CD14-positive monocyte (primary cell): ENCODE measurements at regions not wholly inside any gene's neighbourhood (a gene's known extent, or its start where the extent isn't known, plus 50 kb on each side); places are given as distances from the start of the nearest gene placed in this dataset.

Source experiments
- DNase-seq, 3 donors: peaks; one replicate each; pipeline ENCODE4 v3.0.0-alpha.2; 2011 to 2022
- H2AFZ ChIP-seq: 2 replicates; pipeline ENCODE4 v1.6.0; 2012; ENCODE audit warnings: mild to moderate bottlenecking, low read depth, low read length, inconsistent platforms; ENCODE audit not compliant: insufficient read depth, poor library complexity, severe bottlenecking
- H3K27ac ChIP-seq, 2 donors: 1 replicate in 1 of 2; 2 replicates in 1 of 2; pipeline ENCODE4 v1.5.1; 2012 to 2013; ENCODE audit warnings: low read length in 2 of 2, control low read depth in 1 of 2, inconsistent platforms in 1 of 2, low read depth in 1 of 2, mild to moderate bottlenecking in 1 of 2
- H3K27me3 ChIP-seq, 2 donors: one replicate each; pipeline versions ENCODE4 v1.6.0 to v1.6.1; 2011 to 2013; ENCODE audit warnings: low read length in 2 of 2; ENCODE audit not compliant: control insufficient read depth in 2 of 2, insufficient read depth in 2 of 2
- H3K36me3 ChIP-seq, 2 donors: replicated peaks in 1 of 2; 1 replicate in 1 of 2; 2 replicates in 1 of 2; pipeline versions ENCODE4 v1.5.1 to v1.6.1; 2012 to 2013; ENCODE audit warnings: low read length in 2 of 2, control low read depth in 1 of 2, inconsistent platforms in 1 of 2, mild to moderate bottlenecking in 1 of 2; ENCODE audit not compliant: insufficient read depth in 2 of 2, control insufficient read depth in 1 of 2
- H3K4me1 ChIP-seq, 2 donors: 1 replicate in 1 of 2; 2 replicates in 1 of 2; pipeline versions ENCODE4 v1.5.1 to v1.6.1; 2012 to 2013; ENCODE audit warnings: low read length in 2 of 2, control low read depth in 1 of 2, inconsistent platforms in 1 of 2, mild to moderate bottlenecking in 1 of 2, moderate library complexity in 1 of 2; ENCODE audit not compliant: insufficient read depth in 2 of 2, control insufficient read depth in 1 of 2
- H3K4me2 ChIP-seq: replicated peaks from 2 replicates; pipeline ENCODE3; 2012; ENCODE audit warnings: low read length, moderate library complexity, mild to moderate bottlenecking; ENCODE audit not compliant: poor library complexity, severe bottlenecking; ENCODE audit errors: extremely low read depth
- H3K4me3 ChIP-seq, 3 experiments: fragments of 200-600 bp in 1 of 3; sonication (generic) in 1 of 3; replicated peaks in 1 of 3; 1 replicate in 2 of 3; 2 replicates in 1 of 3; pipeline ENCODE4 v1.5.1; 2011 to 2013; ENCODE audit warnings: low read length in 3 of 3, mild to moderate bottlenecking in 3 of 3, control low read depth in 2 of 3, low read depth in 2 of 3, inconsistent platforms in 1 of 3, moderate library complexity in 1 of 3
- H3K79me2 ChIP-seq: 2 replicates; pipeline ENCODE4 v1.6.0; 2012; ENCODE audit warnings: mild to moderate bottlenecking, control low read depth, inconsistent platforms, low read length, moderate library complexity; ENCODE audit not compliant: insufficient read depth
- H3K9ac ChIP-seq: 2 replicates; pipeline ENCODE4 v1.6.0; 2017; ENCODE audit warnings: low read length, mild to moderate bottlenecking; ENCODE audit not compliant: insufficient read depth, poor library complexity, severe bottlenecking
- H3K9me3 ChIP-seq, 2 donors: replicated peaks in 1 of 2; 1 replicate in 1 of 2; 2 replicates in 1 of 2; pipeline versions ENCODE4 v1.5.1 to v1.6.1; 2012 to 2013; ENCODE audit warnings: low read length in 2 of 2, control low read depth in 1 of 2; ENCODE audit not compliant: control insufficient read depth in 1 of 2, insufficient read depth in 1 of 2
- H4K20me1 ChIP-seq: 2 replicates; pipeline ENCODE4 v1.6.0; 2012; ENCODE audit warnings: mild to moderate bottlenecking, low read length, control low read depth, moderate library complexity; ENCODE audit not compliant: insufficient read depth
- H3K27ac Mint-ChIP-seq, 7 donors: one replicate each; pipeline ENCODE4 v1.8.0; 2020; ENCODE audit warnings: mild to moderate bottlenecking in 7 of 7, mixed read lengths in 7 of 7, moderate library complexity in 6 of 7, inconsistent platforms in 2 of 7
- H3K27me3 Mint-ChIP-seq, 3 donors: one replicate each; pipeline ENCODE4 v1.8.0; 2021 to 2022; ENCODE audit warnings: low read depth in 3 of 3, mild to moderate bottlenecking in 3 of 3, mixed read lengths in 3 of 3, moderate library complexity in 3 of 3, inconsistent platforms in 1 of 3
- H3K36me3 Mint-ChIP-seq, 2 donors: one replicate each; pipeline ENCODE4 v1.8.0; 2020; ENCODE audit warnings: mixed read lengths in 2 of 2, inconsistent platforms in 1 of 2, mild to moderate bottlenecking in 1 of 2
- H3K4me1 Mint-ChIP-seq: one replicate; pipeline ENCODE4 v1.8.0; 2020; ENCODE audit warnings: mild to moderate bottlenecking, mixed read lengths
- H3K4me3 Mint-ChIP-seq, 2 donors: one replicate each; pipeline ENCODE4 v1.8.0; 2020; ENCODE audit warnings: mild to moderate bottlenecking in 2 of 2, mixed read lengths in 2 of 2, moderate library complexity in 1 of 2
- H3K9me3 Mint-ChIP-seq, 7 donors: one replicate each; pipeline ENCODE4 v1.8.0; 2020 to 2022; ENCODE audit warnings: mixed read lengths in 7 of 7, mild to moderate bottlenecking in 6 of 7, moderate library complexity in 6 of 7, inconsistent platforms in 2 of 7
- CTCF ChIP-seq: fragments of 200-600 bp; IDR thresholded peaks from one replicate; pipeline ENCODE4 v1.8.0; 2022; ENCODE audit warnings: antibody characterized with exemption, mild to moderate bottlenecking
- WGBS: methylation state at CpG from one replicate; pipeline ENCODE4 v1.1.5; 2013; ENCODE audit warnings: missing lambda C conversion rate; ENCODE audit not compliant: insufficient coverage; 5-methylcytosine and 5-hydroxymethylcytosine counted together
- intact Hi-C, 2 donors: fragments of 100-400 bp; cut with micrococcal nuclease; formaldehyde crosslinking; loops; one replicate each; pipeline versions ENCODE4 v1.15.0 to v1.15.1; 2023

GRCh38 chr20:6919792-6920468 lies 152.4 kb downstream of the BMP2 start:
- H3K9ac ChIP-seq, result no peak overlapping the region
- no peak overlapping the region for H3K4me3 ChIP-seq
- H3K27ac ChIP-seq, result no peak overlapping the region
- no peaks in the 10 kb centered on the region for H3K79me2 ChIP-seq
- intact Hi-C loops, result no loop called here
- TF ChIP-seq CTCF, result no peak
- no peak overlapping the region for H3K27ac Mint-ChIP-seq
- DNase-seq, result no peak
- no peaks in the 10 kb centered on the region for H3K4me1 ChIP-seq
- peaks cover 0 to 8% (median 0%) of the 10 kb centered on the region in 7 donors for H3K9me3 Mint-ChIP-seq
- no peak overlapping the region for H3K4me3 Mint-ChIP-seq
- H3K4me1 Mint-ChIP-seq, result no peaks in the 10 kb centered on the region
- no peaks in the 10 kb centered on the region for H3K36me3 Mint-ChIP-seq
- H4K20me1 ChIP-seq, result no peaks in the 10 kb centered on the region
- H2AFZ ChIP-seq, result no peak overlapping the region
- no peak overlapping the region for H3K4me2 ChIP-seq
- peaks cover 0 to 3% of the 10 kb centered on the region in 2 donors for H3K27me3 ChIP-seq
- peaks cover 0 to 3% (median 2%) of the 10 kb centered on the region in 3 donors for H3K27me3 Mint-ChIP-seq
- 100% methylated on average over 1 of the region's 6 CpGs for WGBS
- H3K9me3 ChIP-seq, result no peaks in the 10 kb centered on the region
- no peaks in the 10 kb centered on the region for H3K36me3 ChIP-seq

DNA sequence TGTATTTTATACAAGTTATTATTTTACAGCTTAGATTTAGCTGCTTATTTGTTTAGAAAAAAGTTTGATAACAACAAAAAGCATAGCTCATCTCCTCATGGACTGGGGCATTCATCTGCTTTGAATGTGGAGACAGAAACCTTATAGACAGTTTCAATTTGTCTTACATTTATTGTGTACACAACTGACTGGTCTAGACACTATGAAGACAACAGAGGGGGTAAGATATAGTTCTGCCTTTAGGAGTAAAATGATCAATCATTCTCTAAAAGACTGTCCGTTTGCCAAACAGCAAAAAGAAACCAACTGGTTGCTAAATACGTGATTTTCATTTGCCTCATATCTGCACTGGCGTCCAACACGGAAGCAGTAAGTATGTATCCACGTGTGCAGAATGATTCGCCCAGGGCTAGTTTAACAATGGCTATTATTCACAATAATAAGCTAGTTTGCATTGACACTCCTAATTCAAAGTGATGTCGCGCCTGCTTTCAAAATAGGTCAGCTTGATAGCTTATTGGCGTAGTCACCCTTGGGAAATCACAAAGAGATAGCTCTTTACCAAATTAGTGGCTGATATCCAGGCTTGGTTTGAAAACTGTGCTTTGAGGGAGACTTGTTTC lies 153.6 kb downstream of the BMP2 start:
- H3K9ac ChIP-seq, result no peak overlapping the region
- Mint-ChIP-seq H3K4me3 (no peak overlapping the region), H3K4me1 (no peaks in the 10 kb centered on the region), H3K9me3 (peaks cover 0 to 8% (median 0%) of the 10 kb centered on the region in 7 donors), H3K36me3 (no peaks in the 10 kb centered on the region), H3K27ac (no peak overlapping the region), H3K27me3 (peaks cover 0 to 3% (median 2%) of the 10 kb centered on the region in 3 donors)
- no peaks in the 10 kb centered on the region for H3K36me3 ChIP-seq
- no peak for TF ChIP-seq CTCF
- peaks cover 0 to 3% of the 10 kb centered on the region in 2 donors for H3K27me3 ChIP-seq
- no peak overlapping the region for H3K4me3 ChIP-seq
- no peaks in the 10 kb centered on the region for H3K79me2 ChIP-seq
- no peaks in the 10 kb centered on the region for H3K4me1 ChIP-seq
- WGBS, result 98% methylated on average over 8 of the region's 9 CpGs
- no peaks in the 10 kb centered on the region for H4K20me1 ChIP-seq
- no peak overlapping the region for H2AFZ ChIP-seq
- H3K9me3 ChIP-seq, result no peaks in the 10 kb centered on the region
- intact Hi-C loops, result no loop called here
- no peak for DNase-seq
- H3K4me2 ChIP-seq, result no peak overlapping the region
- no peak overlapping the region for H3K27ac ChIP-seq
